B cell (primary cell): ENCODE measurements at regions not wholly inside any gene's neighbourhood (a gene's known extent, or its start where the extent isn't known, plus 50 kb on each side); places are given as distances from the start of the nearest gene placed in this dataset.

ENCODE experiments used
- ATAC-seq: fragments of 200-7000 bp; cut with Tn5 transposase; one replicate; pipeline ENCODE4 v1.10.0; 2021; ENCODE audit warnings: low read depth, mild to moderate bottlenecking, moderate number of reproducible peaks, moderate library complexity
- CTCF ChIA-PET: fragments of 350-600 bp; sonication (Branson Sonifier 250); formaldehyde crosslinking; loops from one replicate; lab custom pipeline; 2021; ENCODE audit warnings: antibody characterized with exemption, inconsistent platforms; lab: Charles Lee
- POLR2A ChIA-PET: fragments of 350-600 bp; sonication (Branson Sonifier 250); formaldehyde crosslinking; loops from one replicate; lab custom pipeline; 2021; ENCODE audit warnings: antibody characterized with exemption; lab: Charles Lee
- DNase-seq: peaks from one replicate; pipeline ENCODE4 v3.0.0; 2013
- H2AFZ ChIP-seq: 2 replicates; pipeline ENCODE4 v1.6.1; 2012; ENCODE audit warnings: mild to moderate bottlenecking, low read depth, low read length; ENCODE audit not compliant: insufficient read depth, poor library complexity, severe bottlenecking
- H3K27ac ChIP-seq, 2 donors: 1 replicate in 1 of 2; 2 replicates in 1 of 2; pipeline ENCODE4 v1.5.1; 2012 to 2013; ENCODE audit warnings: low read length in 2 of 2, mild to moderate bottlenecking in 2 of 2, moderate library complexity in 1 of 2
- H3K27me3 ChIP-seq, 4 experiments: fragments of 200-600 bp in 1 of 4; sonication (generic) in 1 of 4; replicated peaks in 1 of 4; 1 replicate in 2 of 4; 2 replicates in 2 of 4; pipeline versions ENCODE4 v1.6.1 to v1.7.0; 2013 to 2016; ENCODE audit warnings: low read length in 3 of 4, mild to moderate bottlenecking in 2 of 4, mixed read lengths in 1 of 4, moderate library complexity in 1 of 4; ENCODE audit not compliant: insufficient read depth in 4 of 4, control insufficient read depth in 3 of 4; ENCODE audit errors: control extremely low read depth in 1 of 4
- H3K36me3 ChIP-seq, 2 experiments: replicated peaks in 1 of 2; 1 replicate in 1 of 2; 2 replicates in 1 of 2; pipeline versions ENCODE4 v1.6.1 to v1.7.1; 2013; ENCODE audit warnings: low read length in 1 of 2; ENCODE audit not compliant: insufficient read depth in 2 of 2, control insufficient read depth in 1 of 2; ENCODE audit errors: control extremely low read depth in 1 of 2, extremely low read depth in 1 of 2
- H3K4me1 ChIP-seq, 2 donors: fragments of 200-600 bp in 1 of 2; sonication (generic) in 1 of 2; 1 replicate in 1 of 2; 2 replicates in 1 of 2; pipeline versions ENCODE4 v1.5.1 to v1.6.1; 2013 to 2017; ENCODE audit warnings: low read length in 2 of 2; ENCODE audit not compliant: control insufficient read depth in 2 of 2, insufficient read depth in 2 of 2
- H3K4me2 ChIP-seq: replicated peaks from 2 replicates; pipeline ENCODE3; 2012; ENCODE audit warnings: mild to moderate bottlenecking, low read depth, low read length; ENCODE audit not compliant: poor library complexity, severe bottlenecking
- H3K4me3 ChIP-seq, 5 experiments: fragments of 200-600 bp in 1 of 5; sonication (generic) in 1 of 5; 1 replicate in 3 of 5; 2 replicates in 2 of 5; pipeline versions ENCODE4 v1.5.1 to v1.7.0; 2011 to 2016; ENCODE audit warnings: low read length in 4 of 5, mild to moderate bottlenecking in 4 of 5, low read depth in 2 of 5, control low read depth in 1 of 5, moderate library complexity in 1 of 5; ENCODE audit not compliant: insufficient read depth in 1 of 5; ENCODE audit errors: control extremely low read depth in 1 of 5, extremely low read depth in 1 of 5
- H3K79me2 ChIP-seq: fragments of 200-600 bp; sonication (generic); one replicate; pipeline ENCODE4 v1.6.0; 2016; ENCODE audit warnings: low read length; ENCODE audit not compliant: control insufficient read depth, insufficient read depth
- H3K9ac ChIP-seq: fragments of 200-600 bp; sonication (generic); 2 replicates; pipeline ENCODE4 v1.6.1; 2017; ENCODE audit warnings: mild to moderate bottlenecking, low read length, moderate library complexity
- H3K9me3 ChIP-seq, 3 donors: one replicate each; pipeline versions ENCODE4 v1.6.1 to v1.7.1; 2013; ENCODE audit warnings: low read length in 2 of 3; ENCODE audit not compliant: control insufficient read depth in 2 of 3, insufficient read depth in 1 of 3; ENCODE audit errors: control extremely low read depth in 1 of 3
- H4K20me1 ChIP-seq: 2 replicates; pipeline ENCODE4 v1.6.0; 2012; ENCODE audit warnings: mild to moderate bottlenecking, low read length; ENCODE audit not compliant: insufficient read depth, control insufficient read depth, poor library complexity, severe bottlenecking
- H3K27ac Mint-ChIP-seq: one replicate; pipeline ENCODE4 v1.8.0; 2021; ENCODE audit warnings: mixed read lengths
- H3K27me3 Mint-ChIP-seq: one replicate; pipeline ENCODE4 v1.8.0; 2021; ENCODE audit warnings: mixed read lengths
- H3K4me1 Mint-ChIP-seq: one replicate; pipeline ENCODE4 v1.8.0; 2021; ENCODE audit warnings: mixed read lengths
- H3K4me3 Mint-ChIP-seq: one replicate; pipeline ENCODE4 v1.8.0; 2021; ENCODE audit warnings: mixed read lengths
- H3K9me3 Mint-ChIP-seq: one replicate; pipeline ENCODE4 v1.8.0; 2022; ENCODE audit warnings: mixed read lengths; ENCODE audit not compliant: insufficient read depth
- CTCF ChIP-seq: fragments of 200-600 bp; IDR thresholded peaks from one replicate; pipeline ENCODE4 v1.8.0; 2022; ENCODE audit warnings: antibody characterized with exemption, mild to moderate bottlenecking
- EZH2 ChIP-seq: IDR thresholded peaks from 2 replicates; pipeline ENCODE4 v1.6.1; 2012; ENCODE audit warnings: borderline replicate concordance, low read depth, mild to moderate bottlenecking, moderate library complexity, low read length; ENCODE audit not compliant: insufficient read depth, poor library complexity, severe bottlenecking
- WGBS: methylation state at CpG from one replicate; pipeline ENCODE4 v1.1.5; 2013; ENCODE audit warnings: missing lambda C conversion rate; ENCODE audit not compliant: insufficient coverage; 5-methylcytosine and 5-hydroxymethylcytosine counted together
- intact Hi-C: fragments of 100-400 bp; cut with micrococcal nuclease; formaldehyde crosslinking; loops from one replicate; pipeline ENCODE4 v1.10.0; 2022

- no peaks in the 10 kb centered on the region for H3K4me1 ChIP-seq
- H3K27ac Mint-ChIP-seq, result no peak overlapping the region
- no peaks in the 10 kb centered on the region for H3K9me3 Mint-ChIP-seq
- ChIA-PET CTCF (no interaction called here), POLR2A (no interaction called here)
- no peaks in the 10 kb centered on the region for H3K79me2 ChIP-seq
- no peak for DNase-seq
- no peak overlapping the region for H3K4me2 ChIP-seq
- H3K27me3 ChIP-seq, result no peaks in the 10 kb centered on the region
- H3K27ac ChIP-seq, result no peak overlapping the region
- no peak for ATAC-seq
- no peak overlapping the region for H3K9ac ChIP-seq
- no peaks in the 10 kb centered on the region for H3K4me1 Mint-ChIP-seq
- intact Hi-C loops, result no loop called here
- TF ChIP-seq EZH2 (no peak), CTCF (no peak)
- no peak overlapping the region for H3K4me3 Mint-ChIP-seq
- H3K9me3 ChIP-seq, result no peaks in the 10 kb centered on the region
- H4K20me1 ChIP-seq, result no peaks in the 10 kb centered on the region
- no peaks in the 10 kb centered on the region for H3K36me3 ChIP-seq
- WGBS, result no CpG with 5 or more reads among the region's 2 CpGs
- H3K4me3 ChIP-seq, result no peak overlapping the region
- no peak overlapping the region for H2AFZ ChIP-seq
- H3K27me3 Mint-ChIP-seq, result no peaks in the 10 kb centered on the region
Measured at GRCh38 chr4:66974665-66975064, 570.6 kb downstream of the CENPC start.

- no peak for TF ChIP-seq CTCF
- no peak for TF ChIP-seq EZH2
- Histone ChIP-seq H3K27me3 (no peaks in the 10 kb centered on the region), H2AFZ (no peak overlapping the region)
Measured at GRCh38 chr4:66972087-66972486, 573.2 kb downstream of the CENPC start.

More at GRCh38 chr4:66972087-66972486, 573.2 kb downstream of the CENPC start:
- ATAC-seq (no peak), DNase-seq (no peak)
- Histone ChIP-seq H3K9me3 (no peaks in the 10 kb centered on the region), H3K27ac (no peak overlapping the region), H3K4me2 (no peak overlapping the region), H3K79me2 (no peaks in the 10 kb centered on the region), H3K4me3 (no peak overlapping the region), H3K4me1 (no peaks in the 10 kb centered on the region), H4K20me1 (no peaks in the 10 kb centered on the region), H3K9ac (no peak overlapping the region), H3K36me3 (no peaks in the 10 kb centered on the region)
- Mint-ChIP-seq H3K9me3 (no peaks in the 10 kb centered on the region), H3K4me1 (no peaks in the 10 kb centered on the region), H3K27ac (no peak overlapping the region), H3K4me3 (no peak overlapping the region), H3K27me3 (no peaks in the 10 kb centered on the region)
- ChIA-PET POLR2A (no interaction called here), CTCF (no interaction called here)
- intact Hi-C loops, result no loop called here
- WGBS, result no CpG with 5 or more reads among the region's 2 CpGs
